HL-60/S4 treated with retinoic acid at 250 ng/mL for 4 days and 3 days (cell line): ENCODE measurements at regions not wholly inside any gene's neighbourhood (a gene's known extent, or its start where the extent isn't known, plus 50 kb on each side); places are given as distances from the start of the nearest gene placed in this dataset.
"Not testable (repeated sequence)": the region's sequence is repeated elsewhere in the genome, so short reads cannot be mapped to it uniquely, and the experiment has no call there.

Source experiments
- in situ Hi-C: fragments of 300-500 bp; cut with MboI; formaldehyde crosslinking; loops from 2 replicates; pipeline ENCODE4 v1.7.0; 2022; ENCODE audit warnings: low sequenced_read_pairs

GRCh38 chr6:156242206-156242605 lies 535.0 kb upstream of the ARID1B start:
- in situ Hi-C loops = no loop called here

DNA sequence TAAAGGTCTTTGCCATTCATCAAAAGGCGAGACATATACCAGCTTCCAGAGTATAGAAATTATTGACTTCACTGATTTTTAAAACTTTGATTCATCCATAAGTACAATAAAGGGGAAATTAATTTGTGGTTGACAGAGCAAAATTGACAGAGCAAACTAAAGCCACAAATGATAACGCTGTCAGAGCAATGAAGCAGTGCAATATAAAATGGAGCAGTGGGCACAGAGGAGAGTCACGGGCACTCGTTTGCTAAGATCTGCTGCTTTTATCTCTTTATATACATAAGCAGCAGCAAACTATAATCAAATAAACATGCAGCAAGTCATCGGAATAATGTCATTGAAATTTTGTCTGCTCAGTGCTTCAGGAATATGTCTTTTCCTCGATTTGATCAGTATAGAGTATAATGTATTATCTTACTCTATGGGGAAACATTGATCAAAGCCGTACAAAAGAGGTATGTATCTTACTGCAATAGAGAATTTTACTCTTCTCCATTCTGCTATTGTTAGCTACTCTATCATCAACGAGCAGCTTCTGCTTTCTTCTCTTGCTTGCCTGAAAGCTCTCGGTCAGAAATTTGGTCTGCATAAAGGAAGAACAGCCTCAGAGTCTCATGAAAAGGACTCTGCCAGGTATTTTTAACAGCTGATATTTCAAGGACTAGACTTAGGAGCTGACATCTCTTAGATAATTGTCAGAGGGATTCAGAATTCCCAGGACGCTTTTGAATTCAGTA lies 546.0 kb upstream of the ARID1B start:
- in situ Hi-C loops = no loop called here

DNA sequence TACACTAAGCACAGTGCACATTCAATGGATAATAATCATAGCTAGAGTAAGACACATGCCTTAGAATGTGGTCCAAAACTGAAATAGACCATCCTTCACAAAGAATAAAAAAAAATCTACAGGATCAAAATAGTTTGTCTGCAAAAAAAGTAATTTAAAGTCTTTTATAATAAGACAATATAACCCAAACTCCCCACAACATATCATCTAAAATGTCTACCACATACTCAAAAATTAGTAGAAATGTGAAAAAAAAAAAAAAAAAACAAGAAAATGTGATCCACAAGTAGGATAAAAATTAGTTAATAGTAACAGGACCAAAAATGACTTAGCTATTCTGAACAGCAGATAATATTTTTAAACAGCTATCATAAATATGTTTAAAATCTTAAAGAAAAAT lies 557.2 kb upstream of the ARID1B start:
- in situ Hi-C loops = no loop called here

DNA sequence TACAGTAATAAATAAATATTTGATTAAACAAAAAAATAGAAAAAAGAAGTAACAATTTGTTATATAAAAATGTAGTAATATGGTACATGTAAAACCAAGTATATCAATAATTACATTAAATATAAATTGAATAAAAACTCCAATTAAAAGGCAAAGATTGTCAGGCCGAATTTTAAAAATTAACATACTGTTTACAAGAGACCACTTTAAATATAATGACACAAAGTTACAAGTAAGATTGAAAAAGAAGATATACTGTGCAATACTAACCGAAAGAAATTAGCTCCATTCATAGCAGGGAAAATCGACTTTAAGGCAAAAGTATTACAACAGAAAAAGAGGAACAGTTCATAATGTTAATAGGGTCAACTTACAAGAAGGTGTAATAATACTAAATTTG lies 571.5 kb upstream of the ARID1B start:
- in situ Hi-C loops = no loop called here

- in situ Hi-C loops = no loop called here
Measured at GRCh38 chr6:156199182-156199581, 578.0 kb upstream of the ARID1B start.

DNA sequence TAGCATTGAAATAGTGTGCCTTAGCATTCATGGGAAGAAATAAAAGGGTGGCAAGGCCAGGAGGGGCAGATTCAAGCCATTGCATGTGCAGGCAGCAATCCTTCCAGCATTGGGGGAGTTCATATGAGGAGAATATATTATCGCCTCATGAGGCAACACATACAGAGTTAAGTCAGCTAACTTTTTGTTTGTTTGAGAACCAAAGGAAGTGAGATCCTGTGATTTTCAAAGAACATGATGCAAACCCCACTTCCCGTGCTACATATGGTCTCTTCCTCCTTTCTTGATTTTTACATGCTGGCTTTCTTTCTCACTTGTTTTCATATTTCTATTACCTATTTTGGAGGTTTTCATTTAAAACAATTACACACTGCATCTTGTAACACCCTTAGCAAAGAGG lies 579.7 kb upstream of the ARID1B start:
- in situ Hi-C loops = no loop called here

DNA sequence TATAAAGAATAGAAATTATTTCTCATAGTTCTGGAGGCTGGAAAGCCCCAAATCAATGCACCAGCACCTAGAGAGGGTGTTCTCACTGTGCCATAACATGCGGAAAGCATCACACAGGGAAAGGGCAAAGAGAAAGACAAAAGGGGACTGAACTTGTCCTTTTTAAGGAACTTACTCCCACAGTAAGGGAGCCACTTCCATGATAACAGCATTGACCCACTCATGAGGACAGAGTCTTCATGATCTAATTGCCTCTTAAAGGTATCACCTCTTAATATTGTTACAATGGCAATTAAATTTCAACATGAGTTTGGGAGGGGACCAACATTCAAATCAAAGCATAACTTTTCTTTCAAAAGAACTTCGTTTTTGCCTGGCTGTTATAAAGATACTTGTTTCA lies 582.2 kb upstream of the ARID1B start:
- in situ Hi-C loops = no loop called here

- in situ Hi-C loops = no loop called here
Measured at GRCh38 chr6:156193381-156193780, 583.8 kb upstream of the ARID1B start.

DNA sequence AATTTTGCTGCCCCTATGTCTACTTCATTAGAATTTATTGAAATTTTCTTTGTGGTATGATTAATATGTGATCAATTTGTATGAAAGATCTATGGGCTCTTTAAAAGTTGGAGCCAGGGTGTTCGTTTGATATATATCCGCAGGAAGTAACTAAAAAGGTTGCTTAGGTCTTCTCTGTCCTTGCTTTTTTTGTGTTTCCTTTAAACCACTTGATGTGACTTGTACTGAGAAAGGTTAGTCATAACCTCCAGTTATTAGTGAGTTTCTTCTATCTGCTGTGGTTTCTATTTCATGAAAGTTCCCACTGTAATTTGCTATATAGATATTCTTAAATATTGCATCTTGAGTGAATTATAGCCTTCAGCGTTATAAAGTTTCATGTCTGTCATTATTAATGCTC lies 585.3 kb upstream of the ARID1B start:
- in situ Hi-C loops = no loop called here

DNA sequence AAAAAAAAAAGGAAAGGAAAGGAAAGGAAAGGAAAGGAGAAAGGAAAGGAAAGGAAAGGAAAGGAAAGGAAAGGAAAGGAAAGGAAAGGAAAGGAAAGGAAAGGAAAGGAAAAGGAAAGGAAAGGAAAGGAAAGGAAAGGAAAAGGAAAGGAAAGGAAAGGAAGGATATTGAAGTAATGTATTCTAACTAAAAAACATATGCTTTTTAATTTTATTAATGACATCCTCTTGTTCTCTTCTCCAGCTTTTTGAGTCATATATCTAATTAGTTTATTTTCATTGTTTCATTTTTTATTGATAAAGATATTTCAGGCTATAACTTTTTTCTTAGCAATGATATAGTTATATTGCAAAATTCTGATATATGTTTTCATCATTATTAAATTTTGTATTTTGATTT lies 585.8 kb upstream of the ARID1B start:
- in situ Hi-C loops = not testable (repeated sequence)

GRCh38 chr6:156190270-156190669 lies 586.9 kb upstream of the ARID1B start:
- in situ Hi-C loops = no loop called here

- in situ Hi-C loops = no loop called here
Measured at GRCh38 chr6:156189714-156190113, 587.5 kb upstream of the ARID1B start.

GRCh38 chr6:156189195-156189594 lies 588.0 kb upstream of the ARID1B start:
- in situ Hi-C loops = no loop called here

DNA sequence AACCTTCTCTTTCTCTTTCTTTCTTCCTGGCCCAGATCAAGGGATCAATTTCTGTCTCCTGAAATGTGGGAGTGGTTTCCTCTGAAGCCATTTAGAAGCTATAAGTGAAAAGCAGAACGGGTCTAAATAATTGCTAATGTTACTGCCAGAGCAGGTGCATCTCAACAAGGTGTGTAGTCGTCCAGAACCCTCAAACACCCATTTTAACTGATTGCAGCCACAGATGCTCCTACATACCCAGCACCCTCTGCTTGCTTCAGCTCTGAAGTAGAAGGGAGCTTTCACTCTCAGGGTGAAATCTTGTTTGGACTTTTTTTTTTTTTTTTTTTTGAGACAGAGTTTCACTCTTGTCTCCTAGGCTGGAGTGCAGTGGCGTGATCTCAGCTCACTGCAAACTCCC lies 592.1 kb upstream of the ARID1B start:
- in situ Hi-C loops = no loop called here

- in situ Hi-C loops = no loop called here
Measured at GRCh38 chr6:156183678-156184077, 593.5 kb upstream of the ARID1B start.

DNA sequence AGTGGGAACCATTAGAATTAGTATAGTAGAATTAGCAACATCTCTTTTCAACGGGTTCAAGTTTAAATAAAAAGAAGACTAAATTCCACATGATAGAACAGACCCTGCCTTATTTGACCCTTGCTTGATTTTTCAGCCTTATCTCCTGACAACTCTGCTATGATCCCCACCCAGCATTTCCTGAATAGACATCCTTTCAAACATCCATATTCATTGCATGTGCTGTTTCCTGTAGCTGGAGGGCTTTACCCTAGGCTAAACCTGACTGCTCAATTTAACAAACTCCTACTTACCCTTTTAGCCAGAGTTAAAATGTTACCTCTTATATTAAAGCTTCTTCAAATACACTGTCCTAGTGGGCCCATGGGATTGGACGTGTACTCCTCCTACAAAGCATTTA lies 594.8 kb upstream of the ARID1B start:
- in situ Hi-C loops = no loop called here

DNA sequence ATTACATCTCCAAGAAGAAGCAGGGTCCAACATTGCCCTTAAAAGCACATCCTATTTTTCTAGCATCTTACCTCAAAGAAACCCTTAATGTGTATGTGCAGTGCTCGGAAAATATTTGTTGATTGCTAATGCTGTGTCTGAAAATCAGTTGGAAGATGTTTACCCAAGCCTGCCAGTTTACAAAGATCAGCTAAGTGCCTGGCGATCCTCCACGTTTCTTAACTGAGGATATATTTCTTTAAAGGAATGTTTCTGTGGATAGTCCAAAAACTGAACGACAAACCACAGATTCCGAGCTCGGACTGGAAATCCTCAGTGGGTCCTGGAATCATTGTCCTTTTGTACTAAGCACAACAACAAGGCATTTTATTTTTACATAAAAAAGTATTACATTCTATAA lies 595.7 kb upstream of the ARID1B start:
- in situ Hi-C loops = no loop called here

- in situ Hi-C loops = no loop called here
Measured at GRCh38 chr6:156175971-156176421, 601.2 kb upstream of the ARID1B start.

DNA sequence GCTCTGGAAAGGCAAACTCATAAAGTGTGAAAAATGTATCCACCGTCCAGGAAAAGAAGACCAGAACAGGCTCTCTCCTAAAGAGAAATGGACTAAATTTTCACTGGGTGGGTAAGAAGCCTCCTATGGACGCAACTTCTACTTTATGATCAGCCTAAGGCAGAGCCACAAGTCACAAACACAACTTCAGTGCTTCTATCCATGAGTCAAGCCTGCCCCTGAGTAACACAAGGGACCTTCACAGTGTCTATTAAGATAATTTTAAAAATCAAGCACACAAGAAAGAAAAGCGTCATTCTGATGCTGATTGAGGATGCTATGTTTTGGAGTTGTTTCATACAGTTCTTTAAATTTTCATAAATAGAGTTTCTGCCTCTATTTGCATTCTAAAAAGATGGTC lies 601.7 kb upstream of the ARID1B start:
- in situ Hi-C loops = no loop called here

DNA sequence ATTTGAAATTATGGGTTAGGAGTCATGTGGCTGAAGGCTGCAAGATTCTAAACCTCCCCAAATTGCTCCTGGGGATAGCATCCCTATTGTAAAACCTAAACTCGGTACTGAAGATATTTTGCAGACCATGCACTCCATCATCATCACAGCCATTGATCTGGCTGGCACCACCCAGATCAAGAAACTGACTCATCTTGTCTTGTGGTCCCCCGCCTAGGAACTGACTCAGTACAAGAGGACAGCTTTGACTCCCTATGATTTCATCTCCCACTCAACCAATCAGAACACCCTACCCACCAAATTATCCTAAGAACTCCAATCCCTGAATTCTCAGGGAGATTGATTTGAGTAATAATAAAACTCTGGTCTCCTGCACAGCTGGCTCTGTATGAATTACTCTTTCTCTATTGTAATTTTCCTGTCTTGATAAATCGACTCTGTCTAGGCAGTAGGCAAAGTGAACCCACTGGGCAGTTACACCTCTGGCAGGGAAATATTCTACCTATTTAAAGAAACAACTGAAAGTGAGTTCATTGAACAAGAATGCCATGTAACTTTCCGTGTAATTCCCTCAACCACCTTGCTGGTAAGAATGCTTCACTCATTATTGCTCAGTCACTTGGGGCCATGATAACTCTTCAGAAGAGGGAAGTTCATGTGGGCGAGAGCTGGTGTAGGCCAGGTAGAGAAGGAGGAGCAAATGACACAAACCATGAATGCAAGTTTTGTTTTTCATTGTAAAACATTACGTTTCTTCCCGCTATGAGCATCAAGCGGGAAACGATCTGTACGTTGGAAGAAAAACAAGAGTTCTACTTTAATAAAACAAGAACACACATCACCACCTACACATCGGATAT lies 602.9 kb upstream of the ARID1B start:
- in situ Hi-C loops = no loop called here

- in situ Hi-C loops = no loop called here
Measured at GRCh38 chr6:156169371-156169770, 607.8 kb upstream of the ARID1B start.

GRCh38 chr6:156167625-156168071 lies 609.5 kb upstream of the ARID1B start:
- in situ Hi-C loops = no loop called here
